Bronchial epithelial cell (primary cell): ENCODE measurements at regions not wholly inside any gene's neighbourhood (a gene's known extent, or its start where the extent isn't known, plus 50 kb on each side); places are given as distances from the start of the nearest gene placed in this dataset.
"Not testable (repeated sequence)": the region's sequence is repeated elsewhere in the genome, so short reads cannot be mapped to it uniquely, and the experiment has no call there.

Experiments used
- DNase-seq: peaks from one replicate; pipeline ENCODE4 v3.0.0-alpha.2; 2010; ENCODE audit warnings: low read depth
- FAIRE-seq: peaks from 2 replicates; lab custom pipeline; 2011; peaks lifted over from hg19 to GRCh38; lab: Jason Lieb, UNC
- H3K27me3 ChIP-seq: 2 replicates; pipeline ENCODE4 v1.5.1; 2011; ENCODE audit warnings: low read length; ENCODE audit not compliant: control insufficient read depth, insufficient read depth
- H3K36me3 ChIP-seq: 2 replicates; pipeline ENCODE4 v1.5.1; 2011; ENCODE audit warnings: low read length; ENCODE audit not compliant: control insufficient read depth, insufficient read depth
- H3K4me3 ChIP-seq: 2 replicates; pipeline ENCODE4 v1.5.1; 2011; ENCODE audit warnings: mild to moderate bottlenecking, low read depth, low read length, control low read depth
- TF ChIP-seq, protein P1 (sequence below): IDR thresholded peaks from 2 replicates; pipeline ENCODE4 v1.5.1; 2011; ENCODE audit warnings: mild to moderate bottlenecking, moderate library complexity, low read length, control low read depth, inconsistent platforms; ENCODE audit not compliant: insufficient read depth, severe bottlenecking

DNA sequence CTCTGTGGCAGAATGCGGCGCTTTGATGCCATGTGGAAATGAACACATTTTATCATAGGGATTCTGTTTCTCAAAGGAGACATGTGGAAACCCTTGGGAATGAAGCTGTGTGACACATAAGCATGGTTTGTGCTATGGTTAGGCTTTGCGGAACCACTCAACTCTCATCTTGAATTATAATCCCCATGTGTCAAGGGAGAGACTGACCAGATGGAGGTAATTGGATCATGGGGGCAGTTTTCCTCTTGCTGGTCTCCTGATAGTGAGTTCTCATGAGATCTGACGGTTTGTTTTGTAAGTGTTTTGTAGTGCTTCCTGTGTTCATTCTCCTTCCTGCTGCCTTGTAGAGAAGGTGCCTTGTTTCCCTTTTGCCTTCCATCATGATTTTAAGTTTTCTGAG, 1109.2 kb upstream of the ALCAM start:
- Histone ChIP-seq H3K36me3 (no peaks in the 10 kb centered on the region), H3K4me3 (no peak overlapping the region), H3K27me3 (no peaks in the 10 kb centered on the region)
- TF ChIP-seq, protein P1, sequence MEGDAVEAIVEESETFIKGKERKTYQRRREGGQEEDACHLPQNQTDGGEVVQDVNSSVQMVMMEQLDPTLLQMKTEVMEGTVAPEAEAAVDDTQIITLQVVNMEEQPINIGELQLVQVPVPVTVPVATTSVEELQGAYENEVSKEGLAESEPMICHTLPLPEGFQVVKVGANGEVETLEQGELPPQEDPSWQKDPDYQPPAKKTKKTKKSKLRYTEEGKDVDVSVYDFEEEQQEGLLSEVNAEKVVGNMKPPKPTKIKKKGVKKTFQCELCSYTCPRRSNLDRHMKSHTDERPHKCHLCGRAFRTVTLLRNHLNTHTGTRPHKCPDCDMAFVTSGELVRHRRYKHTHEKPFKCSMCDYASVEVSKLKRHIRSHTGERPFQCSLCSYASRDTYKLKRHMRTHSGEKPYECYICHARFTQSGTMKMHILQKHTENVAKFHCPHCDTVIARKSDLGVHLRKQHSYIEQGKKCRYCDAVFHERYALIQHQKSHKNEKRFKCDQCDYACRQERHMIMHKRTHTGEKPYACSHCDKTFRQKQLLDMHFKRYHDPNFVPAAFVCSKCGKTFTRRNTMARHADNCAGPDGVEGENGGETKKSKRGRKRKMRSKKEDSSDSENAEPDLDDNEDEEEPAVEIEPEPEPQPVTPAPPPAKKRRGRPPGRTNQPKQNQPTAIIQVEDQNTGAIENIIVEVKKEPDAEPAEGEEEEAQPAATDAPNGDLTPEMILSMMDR = no peak
- FAIRE-seq = no peak
- DNase-seq = no peak

DNA sequence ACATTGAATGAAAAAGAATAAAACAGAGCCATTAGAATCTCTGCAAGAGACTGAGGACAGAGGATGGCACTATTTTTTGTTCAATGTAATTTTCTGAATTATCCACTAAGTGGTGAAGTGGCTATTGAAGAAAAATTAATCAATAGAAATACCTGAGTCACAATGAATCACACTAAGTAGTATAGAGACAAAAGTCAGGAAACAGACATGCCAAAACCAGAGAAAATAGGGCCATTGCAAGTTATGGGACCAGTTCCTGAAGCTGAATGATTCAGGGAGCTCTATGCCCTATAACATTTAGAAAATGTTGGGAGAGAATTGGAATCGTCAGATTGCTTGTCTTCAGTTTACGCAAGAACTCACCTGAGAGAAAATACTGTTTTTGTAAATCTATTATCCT, 1103.2 kb upstream of the ALCAM start:
- Histone ChIP-seq H3K27me3 (no peaks in the 10 kb centered on the region), H3K36me3 (no peaks in the 10 kb centered on the region), H3K4me3 (no peak overlapping the region)
- TF ChIP-seq, protein P1 = no peak
- DNase-seq = peak; percentile 53
- FAIRE-seq = no peak

DNA sequence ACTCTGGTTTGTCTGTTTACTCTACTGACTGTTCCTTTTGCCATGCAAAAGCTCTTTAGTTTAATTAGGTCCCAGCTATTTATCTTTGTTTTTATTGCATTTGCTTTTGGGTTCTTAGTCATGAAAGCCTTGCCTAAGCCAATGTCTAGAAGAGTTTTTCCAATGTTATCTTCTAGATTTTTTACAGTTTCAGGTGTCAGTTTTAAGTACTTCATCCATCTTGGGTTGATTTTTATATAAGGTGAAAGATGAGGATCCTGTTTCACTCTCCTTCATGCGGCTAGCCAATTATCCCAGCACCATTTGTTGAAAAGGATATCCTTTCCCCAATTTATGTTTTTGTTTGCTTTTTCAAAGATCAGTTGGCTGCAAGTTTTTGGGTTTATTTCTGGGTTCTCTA, 1100.5 kb upstream of the ALCAM start:
- not testable (repeated sequence) for H3K36me3 ChIP-seq, H3K4me3 ChIP-seq, H3K27me3 ChIP-seq, FAIRE-seq, DNase-seq

DNA sequence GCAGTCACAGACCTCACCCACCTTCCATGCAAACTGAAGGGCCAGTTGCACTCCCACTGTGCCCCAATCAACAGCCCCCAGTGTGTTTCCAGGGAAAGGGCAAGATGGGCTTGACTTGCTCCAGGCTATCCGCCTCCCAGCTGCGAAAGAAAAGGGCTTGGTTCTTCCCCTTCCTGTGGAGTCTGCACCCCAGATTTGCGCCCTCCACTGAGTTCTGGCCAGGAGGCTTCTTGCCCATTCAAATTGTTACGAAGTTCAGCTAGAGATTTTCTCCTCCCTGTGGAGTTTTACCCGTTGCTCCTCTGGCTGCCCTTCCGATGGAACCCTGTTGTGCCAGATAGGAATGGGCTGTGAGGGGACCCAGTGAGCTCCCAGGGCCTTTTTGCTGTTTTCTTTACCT, 1096.9 kb upstream of the ALCAM start:
- TF ChIP-seq, protein P1 = no peak
- H3K27me3 ChIP-seq = no peaks in the 10 kb centered on the region
- FAIRE-seq (no peak), DNase-seq (no peak)
- no peaks in the 10 kb centered on the region for H3K36me3 ChIP-seq
- no peak overlapping the region for H3K4me3 ChIP-seq

DNA sequence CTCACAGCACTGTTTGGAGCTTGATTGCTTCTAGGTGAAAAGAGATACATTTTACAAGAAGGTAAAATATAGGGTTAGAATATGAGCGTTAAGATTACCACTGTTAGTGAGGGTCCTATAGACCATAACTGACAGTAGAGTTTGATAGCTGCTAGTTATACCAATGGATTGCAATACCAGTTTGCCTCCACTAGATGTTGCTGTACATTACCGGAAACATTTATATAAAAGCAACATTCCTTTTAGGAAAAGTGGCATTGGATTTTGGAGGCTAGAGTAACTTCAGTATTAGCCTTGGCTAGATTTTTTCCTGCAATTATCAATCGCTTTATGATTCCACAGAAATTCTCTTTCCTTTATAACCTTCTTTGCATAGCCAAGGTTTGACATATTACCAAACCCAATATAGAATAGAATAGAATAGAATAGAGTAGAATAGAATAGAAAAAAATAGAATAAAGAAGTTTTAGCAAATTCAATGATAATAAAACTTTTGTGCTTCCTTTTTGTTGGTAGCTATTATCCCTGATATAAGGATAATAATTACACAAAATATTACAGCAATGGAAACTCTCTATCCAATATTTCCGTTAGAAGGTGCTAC, 1093.6 kb upstream of the ALCAM start:
- Histone ChIP-seq H3K4me3 (no peak overlapping the region), H3K36me3 (no peaks in the 10 kb centered on the region), H3K27me3 (no peaks in the 10 kb centered on the region)
- DNase-seq (peak; percentile 44), FAIRE-seq (no peak)
- TF ChIP-seq, protein P1 = peak; percentile 62

DNA sequence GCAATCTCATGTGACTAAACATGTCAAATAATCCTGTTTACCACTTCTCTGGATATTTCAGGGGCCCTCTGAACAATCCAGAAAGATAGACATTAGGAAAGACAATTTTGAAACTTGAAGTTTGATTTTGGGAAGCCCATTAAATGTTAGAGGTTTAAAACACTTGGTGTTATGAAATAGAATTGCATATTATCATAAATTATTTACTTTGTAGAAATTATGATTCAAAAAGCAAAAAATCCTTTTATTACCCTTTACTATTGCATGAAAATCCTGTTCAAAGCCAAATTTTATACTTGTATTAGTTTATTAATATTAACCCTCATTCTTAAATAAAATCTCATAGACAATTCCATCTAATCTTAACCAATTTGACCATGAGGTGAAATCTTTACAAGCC, 1091.5 kb upstream of the ALCAM start:
- H3K36me3 ChIP-seq = no peaks in the 10 kb centered on the region
- H3K27me3 ChIP-seq = no peaks in the 10 kb centered on the region
- DNase-seq (no peak), FAIRE-seq (no peak)
- H3K4me3 ChIP-seq = no peak overlapping the region
- TF ChIP-seq, protein P1 = no peak
